Vagina (tissue), 2 donors: ENCODE measurements at regions not wholly inside any gene's neighbourhood (a gene's known extent, or its start where the extent isn't known, plus 50 kb on each side); places are given as distances from the start of the nearest gene placed in this dataset.

Experiments used
- CTCF ChIP-seq, 3 experiments: fragments of 450-650 bp in 2 of 3; fragments of 200-600 bp in 1 of 3; sonication (generic) in 1 of 3; IDR thresholded peaks; one replicate each; pipeline ENCODE4 v1.5.1; 2017 to 2019; ENCODE audit warnings: antibody characterized with exemption in 3 of 3, mild to moderate bottlenecking in 2 of 3, moderate library complexity in 2 of 3
- POLR2AphosphoS5 ChIP-seq, 2 donors: sonication (generic); formaldehyde crosslinking; IDR thresholded peaks; one replicate each; pipeline ENCODE4 v1.9.0; 2017; ENCODE audit warnings: antibody characterized with exemption in 2 of 2, mild to moderate bottlenecking in 2 of 2, low read depth in 1 of 2; ENCODE audit not compliant: insufficient read depth in 1 of 2

- TF ChIP-seq CTCF (IDR thresholded peaks at IDR 0.05): no peak
- no peak for TF ChIP-seq POLR2AphosphoS5 (IDR thresholded peaks at IDR 0.05; ENCODE audit: insufficient read depth in 1 of 2, low read depth in 1 of 2)
Measured at GRCh38 chr13:79241697-79242096, 164.4 kb downstream of the RBM26 start.
